ENCODE measurements at regions not wholly inside any gene's neighbourhood (a gene's known extent, or its start where the extent isn't known, plus 50 kb on each side); places are given as distances from the start of the nearest gene placed in this dataset.

GRCh38 chr5:11977904-11978303, 73.7 kb upstream of the CTNND2 start:
- TF ChIP-seq SUZ12 (IDR thresholded peaks at IDR 0.05; ENCODE audit: extremely low read depth, insufficient read depth, insufficient read length): no peak
- no peak for TF ChIP-seq YY1 (IDR thresholded peaks at IDR 0.05; ENCODE audit: insufficient read depth, insufficient read length)
- TF ChIP-seq ZNF274 (IDR thresholded peaks at IDR 0.05; ENCODE audit: low read depth, low read length): no peak

Data from NT2/D1 (cell line).